Spleen (tissue), 7 donors: ENCODE measurements at regions not wholly inside any gene's neighbourhood (a gene's known extent, or its start where the extent isn't known, plus 50 kb on each side); places are given as distances from the start of the nearest gene placed in this dataset.

Experiments
- POLR2A ChIP-seq, 3 donors: fragments of 450-650 bp; IDR thresholded peaks; one replicate each; pipeline ENCODE4 v1.5.1; 2017; ENCODE audit warnings: antibody characterized with exemption in 3 of 3, mild to moderate bottlenecking in 1 of 3
- POLR2AphosphoS5 ChIP-seq, 3 donors: sonication (generic); formaldehyde crosslinking; IDR thresholded peaks; one replicate each; pipeline ENCODE4 v1.5.1; 2017; ENCODE audit warnings: antibody characterized with exemption in 3 of 3
- TF ChIP-seq, protein P1 (sequence below), 11 experiments: fragments of 200-600 bp in 7 of 11; fragments of 450-650 bp in 4 of 11; sonication (generic) in 4 of 11; IDR thresholded peaks in 8 of 11; conservative IDR thresholded peaks in 3 of 11; 1 replicate in 7 of 11; 2 replicates in 4 of 11; pipeline versions ENCODE4 v1.4.0 to v1.8.0; 2016 to 2021; ENCODE audit warnings: antibody characterized with exemption in 11 of 11, inconsistent platforms in 4 of 11, mild to moderate bottlenecking in 1 of 11
- donor health status: DM: no; HTN: no; CAD: no; lungs with moderate emphysema.
- donor health status: DM: no; HTN: no; CAD: no.
- donor health status: DM: no; HTN: no; CAD: no.

DNA sequence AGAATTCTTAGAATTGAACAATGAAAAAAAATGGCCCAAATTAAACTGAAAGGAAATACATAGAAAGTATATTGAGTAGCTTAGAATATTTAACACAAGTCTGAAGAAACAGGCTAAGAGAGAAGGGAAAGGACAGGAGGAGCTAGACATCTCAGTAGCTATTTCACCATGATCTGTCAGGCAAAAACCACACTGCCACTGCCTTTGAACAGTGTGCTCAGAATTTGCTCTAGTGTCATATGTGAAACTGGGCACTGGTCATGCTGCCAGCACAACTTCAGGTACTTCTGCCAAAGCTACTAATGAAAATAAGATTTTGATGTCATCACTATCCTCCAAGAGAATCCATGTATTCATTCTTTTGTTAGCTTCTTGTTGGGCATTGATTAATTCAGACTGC is 1280.8 kb upstream of the PCDH20 start:
- TF ChIP-seq, protein P1, sequence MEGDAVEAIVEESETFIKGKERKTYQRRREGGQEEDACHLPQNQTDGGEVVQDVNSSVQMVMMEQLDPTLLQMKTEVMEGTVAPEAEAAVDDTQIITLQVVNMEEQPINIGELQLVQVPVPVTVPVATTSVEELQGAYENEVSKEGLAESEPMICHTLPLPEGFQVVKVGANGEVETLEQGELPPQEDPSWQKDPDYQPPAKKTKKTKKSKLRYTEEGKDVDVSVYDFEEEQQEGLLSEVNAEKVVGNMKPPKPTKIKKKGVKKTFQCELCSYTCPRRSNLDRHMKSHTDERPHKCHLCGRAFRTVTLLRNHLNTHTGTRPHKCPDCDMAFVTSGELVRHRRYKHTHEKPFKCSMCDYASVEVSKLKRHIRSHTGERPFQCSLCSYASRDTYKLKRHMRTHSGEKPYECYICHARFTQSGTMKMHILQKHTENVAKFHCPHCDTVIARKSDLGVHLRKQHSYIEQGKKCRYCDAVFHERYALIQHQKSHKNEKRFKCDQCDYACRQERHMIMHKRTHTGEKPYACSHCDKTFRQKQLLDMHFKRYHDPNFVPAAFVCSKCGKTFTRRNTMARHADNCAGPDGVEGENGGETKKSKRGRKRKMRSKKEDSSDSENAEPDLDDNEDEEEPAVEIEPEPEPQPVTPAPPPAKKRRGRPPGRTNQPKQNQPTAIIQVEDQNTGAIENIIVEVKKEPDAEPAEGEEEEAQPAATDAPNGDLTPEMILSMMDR (IDR thresholded peaks at IDR 0.05 in 8 of 11, conservative IDR thresholded peaks at IDR 0.05 in 3 of 11), result no peak
- TF ChIP-seq POLR2A (IDR thresholded peaks at IDR 0.05), result no peak
- no peak for TF ChIP-seq POLR2AphosphoS5 (IDR thresholded peaks at IDR 0.05)
